Keratinocyte (primary cell): ENCODE measurements at regions not wholly inside any gene's neighbourhood (a gene's known extent, or its start where the extent isn't known, plus 50 kb on each side); places are given as distances from the start of the nearest gene placed in this dataset.

Experiments used
- DNase-seq: peaks from one replicate; pipeline ENCODE4 v3.0.0-alpha.2; 2011; ENCODE audit warnings: low read depth, missing footprints, low spot score
- FAIRE-seq: peaks from 2 replicates; lab custom pipeline; 2011; peaks lifted over from hg19 to GRCh38; lab: Jason Lieb, UNC
- H2AFZ ChIP-seq: 2 replicates; pipeline ENCODE4 v1.6.0; 2012; ENCODE audit warnings: low read length, control low read depth, inconsistent platforms; ENCODE audit not compliant: control insufficient read depth
- H3K27ac ChIP-seq: 2 replicates; pipeline ENCODE4 v1.5.1; 2011; ENCODE audit warnings: low read length; ENCODE audit not compliant: control insufficient read depth, insufficient read depth
- H3K27me3 ChIP-seq: 3 replicates; pipeline ENCODE4 v1.6.0; 2011; ENCODE audit warnings: low read length; ENCODE audit not compliant: control insufficient read depth, insufficient read depth; ENCODE audit errors: extremely low read depth
- H3K36me3 ChIP-seq, 2 experiments: 2 replicates in 1 of 2; 3 replicates in 1 of 2; pipeline ENCODE4 v1.5.1; 2011; ENCODE audit warnings: low read length in 2 of 2, mild to moderate bottlenecking in 1 of 2; ENCODE audit not compliant: control insufficient read depth in 2 of 2, insufficient read depth in 2 of 2; ENCODE audit errors: extremely low read depth in 1 of 2
- H3K4me1 ChIP-seq: 3 replicates; pipeline ENCODE4 v1.5.1; 2011; ENCODE audit warnings: low read length; ENCODE audit not compliant: control insufficient read depth, insufficient read depth; ENCODE audit errors: extremely low read depth
- H3K4me2 ChIP-seq: 3 replicates; pipeline ENCODE4 v1.6.0; 2011; ENCODE audit warnings: low read depth, low read length; ENCODE audit not compliant: control insufficient read depth, insufficient read depth; ENCODE audit errors: extremely low read depth
- H3K4me3 ChIP-seq, 3 experiments: fragments of 200-600 bp in 1 of 3; sonication (generic) in 1 of 3; 2 replicates in 2 of 3; 3 replicates in 1 of 3; pipeline ENCODE4 v1.5.1; 2011 to 2016; ENCODE audit warnings: low read length in 3 of 3, mild to moderate bottlenecking in 3 of 3, control low read depth in 2 of 3, inconsistent platforms in 1 of 3, low read depth in 1 of 3, mixed read lengths in 1 of 3, mixed run types in 1 of 3, moderate library complexity in 1 of 3; ENCODE audit not compliant: control insufficient read depth in 2 of 3, insufficient read depth in 2 of 3; ENCODE audit errors: extremely low read depth in 1 of 3
- H3K79me2 ChIP-seq: 2 replicates; pipeline ENCODE4 v1.6.0; 2012; ENCODE audit warnings: low read length; ENCODE audit not compliant: control insufficient read depth, insufficient read depth
- H3K9ac ChIP-seq: 3 replicates; pipeline ENCODE4 v1.6.0; 2011; ENCODE audit warnings: low read length; ENCODE audit not compliant: control insufficient read depth, insufficient read depth; ENCODE audit errors: extremely low read depth
- H3K9me1 ChIP-seq: 3 replicates; pipeline ENCODE4 v1.6.0; 2011; ENCODE audit warnings: low read length; ENCODE audit not compliant: control insufficient read depth, insufficient read depth; ENCODE audit errors: extremely low read depth
- H3K9me3 ChIP-seq: 2 replicates; pipeline ENCODE4 v1.5.1; 2012; ENCODE audit warnings: low read depth, low read length; ENCODE audit not compliant: control insufficient read depth
- H4K20me1 ChIP-seq: 3 replicates; pipeline ENCODE4 v1.6.0; 2011; ENCODE audit warnings: low read length; ENCODE audit not compliant: control insufficient read depth, insufficient read depth; ENCODE audit errors: extremely low read depth
- CTCF ChIP-seq, 3 experiments: IDR thresholded peaks in 1 of 3; conservative IDR thresholded peaks in 1 of 3; optimal IDR thresholded peaks in 1 of 3; 2 replicates in 2 of 3; 3 replicates in 1 of 3; pipeline versions ENCODE3 to v1.5.1; 2011; ENCODE audit warnings: low read length in 3 of 3, mild to moderate bottlenecking in 3 of 3, moderate library complexity in 2 of 3, control low read depth in 1 of 3, inconsistent platforms in 1 of 3; ENCODE audit not compliant: insufficient read depth in 2 of 3; ENCODE audit errors: extremely low read depth in 1 of 3
- EZH2 ChIP-seq: IDR thresholded peaks from one replicate; pipeline ENCODE4 v1.6.1; 2012; ENCODE audit warnings: inconsistent platforms, mild to moderate bottlenecking, low read length, moderate library complexity
- dilution Hi-C: fragments of 300-500 bp; cut with MboI; formaldehyde crosslinking; loops from one replicate; pipeline ENCODE4 v1.7.0; 2020; ENCODE audit warnings: low sequenced_read_pairs; ENCODE audit not compliant: extremely low pct_ligation_motif_present

GRCh38 chr7:13421776-13422175 lies 567.7 kb downstream of the ETV1 start:
- Histone ChIP-seq H3K79me2 (no peaks in the 10 kb centered on the region), H3K4me3 (no peak overlapping the region), H3K36me3 (no peaks in the 10 kb centered on the region), H4K20me1 (no peaks in the 10 kb centered on the region), H3K4me1 (no peaks in the 10 kb centered on the region), H3K9me3 (no peaks in the 10 kb centered on the region), H3K4me2 (no peak overlapping the region), H2AFZ (no peak overlapping the region), H3K27me3 (no peaks in the 10 kb centered on the region), H3K9ac (no peak overlapping the region), H3K9me1 (no peaks in the 10 kb centered on the region), H3K27ac (no peak overlapping the region)
- TF ChIP-seq CTCF (optimal IDR thresholded peaks at IDR 0.05 in 1 of 3, IDR thresholded peaks at IDR 0.05 in 1 of 3, conservative IDR thresholded peaks at IDR 0.05 in 1 of 3; ENCODE audit: extremely low read depth in 1 of 3, insufficient read depth in 2 of 3, low read length in 3 of 3) (no peak), EZH2 (no peak)
- DNase-seq: no peak
- no peak for FAIRE-seq
- dilution Hi-C loops: no loop called here

- H3K9me3 ChIP-seq: no peaks in the 10 kb centered on the region
- DNase-seq: no peak
- H3K79me2 ChIP-seq: no peaks in the 10 kb centered on the region
- H2AFZ ChIP-seq: no peak overlapping the region
- no peak overlapping the region for H3K27ac ChIP-seq
- no peak overlapping the region for H3K4me2 ChIP-seq
- no peak overlapping the region for H3K4me3 ChIP-seq
- H3K9me1 ChIP-seq: no peaks in the 10 kb centered on the region
- no peaks in the 10 kb centered on the region for H3K36me3 ChIP-seq
- H3K27me3 ChIP-seq: no peaks in the 10 kb centered on the region
- dilution Hi-C loops: no loop called here
- H3K9ac ChIP-seq: no peak overlapping the region
- H4K20me1 ChIP-seq: no peaks in the 10 kb centered on the region
- TF ChIP-seq EZH2: no peak
- TF ChIP-seq CTCF (optimal IDR thresholded peaks at IDR 0.05 in 1 of 3, IDR thresholded peaks at IDR 0.05 in 1 of 3, conservative IDR thresholded peaks at IDR 0.05 in 1 of 3; ENCODE audit: extremely low read depth in 1 of 3, insufficient read depth in 2 of 3, low read length in 3 of 3): no peak
- FAIRE-seq: no peak
- H3K4me1 ChIP-seq: no peaks in the 10 kb centered on the region
These were observed 555.5 kb downstream of the ETV1 start for GRCh38 chr7:13433946-13434345.
